ENCODE measurements at regions not wholly inside any gene's neighbourhood (a gene's known extent, or its start where the extent isn't known, plus 50 kb on each side); places are given as distances from the start of the nearest gene placed in this dataset.

DNA sequence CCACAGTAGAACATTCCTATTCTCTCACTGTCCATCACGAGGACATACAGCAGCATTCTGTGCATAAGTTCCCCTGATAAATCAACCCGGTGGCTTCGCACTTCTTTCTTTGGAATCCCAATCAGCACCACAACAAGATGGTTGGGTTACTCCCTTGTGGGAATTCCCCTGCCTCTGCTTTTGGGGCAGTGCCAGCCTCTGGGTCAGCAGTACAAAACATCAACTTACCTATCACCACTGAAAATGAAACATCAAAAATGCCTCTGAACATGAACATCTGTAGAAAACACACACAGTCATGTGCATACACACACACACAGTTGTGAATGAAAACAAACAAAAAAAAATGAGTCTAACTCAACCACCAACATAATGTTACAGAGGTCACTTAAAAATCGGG, 79.3 kb downstream of the KCNA4 start:
- TF ChIP-seq, protein P1, sequence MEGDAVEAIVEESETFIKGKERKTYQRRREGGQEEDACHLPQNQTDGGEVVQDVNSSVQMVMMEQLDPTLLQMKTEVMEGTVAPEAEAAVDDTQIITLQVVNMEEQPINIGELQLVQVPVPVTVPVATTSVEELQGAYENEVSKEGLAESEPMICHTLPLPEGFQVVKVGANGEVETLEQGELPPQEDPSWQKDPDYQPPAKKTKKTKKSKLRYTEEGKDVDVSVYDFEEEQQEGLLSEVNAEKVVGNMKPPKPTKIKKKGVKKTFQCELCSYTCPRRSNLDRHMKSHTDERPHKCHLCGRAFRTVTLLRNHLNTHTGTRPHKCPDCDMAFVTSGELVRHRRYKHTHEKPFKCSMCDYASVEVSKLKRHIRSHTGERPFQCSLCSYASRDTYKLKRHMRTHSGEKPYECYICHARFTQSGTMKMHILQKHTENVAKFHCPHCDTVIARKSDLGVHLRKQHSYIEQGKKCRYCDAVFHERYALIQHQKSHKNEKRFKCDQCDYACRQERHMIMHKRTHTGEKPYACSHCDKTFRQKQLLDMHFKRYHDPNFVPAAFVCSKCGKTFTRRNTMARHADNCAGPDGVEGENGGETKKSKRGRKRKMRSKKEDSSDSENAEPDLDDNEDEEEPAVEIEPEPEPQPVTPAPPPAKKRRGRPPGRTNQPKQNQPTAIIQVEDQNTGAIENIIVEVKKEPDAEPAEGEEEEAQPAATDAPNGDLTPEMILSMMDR (IDR thresholded peaks at IDR 0.05; ENCODE audit: insufficient read depth, low read depth, low read length), result no peak
- no peak for TF ChIP-seq EZH2 (IDR thresholded peaks at IDR 0.05; ENCODE audit: insufficient read depth, low read length)
